OCI-LY3 (cell line): ENCODE measurements at regions not wholly inside any gene's neighbourhood (a gene's known extent, or its start where the extent isn't known, plus 50 kb on each side); places are given as distances from the start of the nearest gene placed in this dataset.

Source experiments
- CTCF ChIP-seq: fragments of 200-600, 300-600 bp; sonication (generic); IDR thresholded peaks from 2 replicates; pipeline ENCODE4 v1.5.1; 2014; ENCODE audit warnings: antibody characterized with exemption, low read length, low read depth
- EZH2phosphoT487 ChIP-seq: fragments of 200-600 bp; shearing (Covaris generic); IDR thresholded peaks from 2 replicates; pipeline ENCODE4 v1.6.1; 2018; ENCODE audit warnings: antibody characterized with exemption, mixed run types, low read depth

GRCh38 chr13:53151336-53152056 is 122.9 kb downstream of the OLFM4 start:
- TF ChIP-seq CTCF: peak; percentile 98
- no peak for TF ChIP-seq EZH2phosphoT487
